ENCODE measurements at regions not wholly inside any gene's neighbourhood (a gene's known extent, or its start where the extent isn't known, plus 50 kb on each side); places are given as distances from the start of the nearest gene placed in this dataset.
"Not testable (repeated sequence)": the region's sequence is repeated elsewhere in the genome, so short reads cannot be mapped to it uniquely, and the experiment has no call there.

DNA sequence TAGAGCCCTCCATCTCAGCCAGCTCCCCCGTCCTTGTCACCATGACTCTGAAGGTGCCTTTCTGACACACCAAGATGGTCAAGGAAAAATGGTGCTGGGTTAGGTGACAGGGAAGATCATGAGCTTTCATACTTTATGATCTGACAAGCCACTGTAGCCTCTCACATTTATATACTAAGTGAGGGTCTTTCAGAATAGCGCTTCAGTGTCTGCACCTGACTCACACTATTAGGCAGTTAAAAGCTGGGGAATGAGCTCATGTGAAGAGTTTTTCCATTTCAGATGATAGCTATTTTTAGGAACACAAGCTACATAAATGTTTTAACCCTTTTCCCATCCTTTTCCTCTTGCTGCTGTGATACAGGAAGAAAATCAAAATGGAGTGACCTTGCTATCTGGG, 101.1 kb downstream of the FAM72B start:
- TF ChIP-seq, protein P1, sequence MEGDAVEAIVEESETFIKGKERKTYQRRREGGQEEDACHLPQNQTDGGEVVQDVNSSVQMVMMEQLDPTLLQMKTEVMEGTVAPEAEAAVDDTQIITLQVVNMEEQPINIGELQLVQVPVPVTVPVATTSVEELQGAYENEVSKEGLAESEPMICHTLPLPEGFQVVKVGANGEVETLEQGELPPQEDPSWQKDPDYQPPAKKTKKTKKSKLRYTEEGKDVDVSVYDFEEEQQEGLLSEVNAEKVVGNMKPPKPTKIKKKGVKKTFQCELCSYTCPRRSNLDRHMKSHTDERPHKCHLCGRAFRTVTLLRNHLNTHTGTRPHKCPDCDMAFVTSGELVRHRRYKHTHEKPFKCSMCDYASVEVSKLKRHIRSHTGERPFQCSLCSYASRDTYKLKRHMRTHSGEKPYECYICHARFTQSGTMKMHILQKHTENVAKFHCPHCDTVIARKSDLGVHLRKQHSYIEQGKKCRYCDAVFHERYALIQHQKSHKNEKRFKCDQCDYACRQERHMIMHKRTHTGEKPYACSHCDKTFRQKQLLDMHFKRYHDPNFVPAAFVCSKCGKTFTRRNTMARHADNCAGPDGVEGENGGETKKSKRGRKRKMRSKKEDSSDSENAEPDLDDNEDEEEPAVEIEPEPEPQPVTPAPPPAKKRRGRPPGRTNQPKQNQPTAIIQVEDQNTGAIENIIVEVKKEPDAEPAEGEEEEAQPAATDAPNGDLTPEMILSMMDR (conservative IDR thresholded peaks at IDR 0.05; ENCODE audit: low read length) = not testable (repeated sequence)
- TF ChIP-seq EZH2phosphoT487 (IDR thresholded peaks at IDR 0.05; ENCODE audit: borderline replicate concordance) = not testable (repeated sequence)

All from Loucy (cell line).